Brain microvascular endothelial cell (primary cell): ENCODE measurements at regions not wholly inside any gene's neighbourhood (a gene's known extent, or its start where the extent isn't known, plus 50 kb on each side); places are given as distances from the start of the nearest gene placed in this dataset.

Experiments
- DNase-seq: peaks from one replicate; pipeline ENCODE4 v3.0.0-alpha.2; 2020
- H3K27ac ChIP-seq: fragments of 250-450 bp; sonication (Bioruptor Pico); 2 replicates; pipeline ENCODE4 v1.5.1; 2020; ENCODE audit warnings: mild to moderate bottlenecking, moderate library complexity
- H3K27me3 ChIP-seq: fragments of 250-450 bp; sonication (Bioruptor Pico); replicated peaks from 2 replicates; pipeline ENCODE4 v1.5.1; 2020; ENCODE audit warnings: mild to moderate bottlenecking
- H3K36me3 ChIP-seq: fragments of 250-450 bp; sonication (Bioruptor Pico); replicated peaks from 2 replicates; pipeline ENCODE4 v1.5.1; 2020; ENCODE audit warnings: mild to moderate bottlenecking
- H3K4me3 ChIP-seq: 2 replicates; pipeline ENCODE4 v1.5.1; 2011; ENCODE audit warnings: low read depth, mild to moderate bottlenecking, control low read depth, low read length, moderate library complexity
- CTCF ChIP-seq: IDR thresholded peaks from 2 replicates; pipeline ENCODE4 v1.5.1; 2011; ENCODE audit warnings: low read depth, mild to moderate bottlenecking, moderate library complexity, low read length, control low read depth, inconsistent platforms; ENCODE audit errors: missing control alignments
- in situ Hi-C: cut with HindIII; loops from 2 replicates; pipeline ENCODE4 v1.10.0; 2017; ENCODE audit warnings: low sequenced_read_pairs, low pct_ligation_motif_present

- Histone ChIP-seq H3K4me3 (no peak overlapping the region), H3K27me3 (no peaks in the 10 kb centered on the region), H3K36me3 (no peaks in the 10 kb centered on the region), H3K27ac (no peak overlapping the region)
- TF ChIP-seq CTCF, result no peak
- in situ Hi-C loops, result no loop called here
- DNase-seq, result no peak
These were observed 332.2 kb downstream of the TEX29 start for GRCh38 chr13:111652676-111653075.

DNA sequence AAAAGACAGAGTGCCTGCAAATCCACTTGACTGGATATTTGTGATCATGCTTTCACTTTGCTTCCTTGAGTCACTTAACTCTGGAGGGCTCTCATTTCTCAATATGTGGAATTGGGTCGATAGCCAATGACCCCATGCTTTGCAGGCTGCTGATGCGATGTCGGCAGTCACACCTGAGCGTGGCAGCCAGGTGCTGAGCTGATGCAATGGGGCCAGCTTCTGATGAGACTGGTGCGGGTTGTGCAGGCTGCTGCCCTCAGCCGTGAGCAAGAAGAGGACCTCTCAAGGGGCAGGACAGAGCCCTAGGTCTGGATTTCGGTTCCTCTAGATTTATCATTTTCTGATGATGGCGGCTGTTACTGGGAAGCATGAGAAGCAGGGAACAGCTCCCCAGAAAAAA lies 334.1 kb downstream of the TEX29 start:
- Histone ChIP-seq H3K36me3 (no peaks in the 10 kb centered on the region), H3K4me3 (no peak overlapping the region), H3K27me3 (no peaks in the 10 kb centered on the region), H3K27ac (no peak overlapping the region)
- DNase-seq, result no peak
- TF ChIP-seq CTCF, result no peak
- in situ Hi-C loops, result no loop called here

GRCh38 chr13:111656439-111656838 lies 336.0 kb downstream of the TEX29 start:
- no peak overlapping the region for H3K27ac ChIP-seq
- DNase-seq, result no peak
- in situ Hi-C loops, result no loop called here
- H3K4me3 ChIP-seq, result no peak overlapping the region
- H3K27me3 ChIP-seq, result no peaks in the 10 kb centered on the region
- TF ChIP-seq CTCF, result no peak
- H3K36me3 ChIP-seq, result no peaks in the 10 kb centered on the region

- Histone ChIP-seq H3K27ac (no peak overlapping the region), H3K36me3 (no peaks in the 10 kb centered on the region), H3K4me3 (no peak overlapping the region), H3K27me3 (no peaks in the 10 kb centered on the region)
- TF ChIP-seq CTCF, result no peak
- in situ Hi-C loops, result no loop called here
- DNase-seq, result no peak
These were observed 336.6 kb downstream of the TEX29 start for GRCh38 chr13:111657013-111657412.

- TF ChIP-seq CTCF, result no peak
- in situ Hi-C loops, result no loop called here
- DNase-seq, result no peak
- Histone ChIP-seq H3K27ac (no peak overlapping the region), H3K27me3 (no peaks in the 10 kb centered on the region), H3K4me3 (no peak overlapping the region), H3K36me3 (no peaks in the 10 kb centered on the region)
These were observed 338.0 kb downstream of the TEX29 start for GRCh38 chr13:111658145-111659100.
